Medulla oblongata (tissue), 1 donor: ENCODE measurements at regions not wholly inside any gene's neighbourhood (a gene's known extent, or its start where the extent isn't known, plus 50 kb on each side); places are given as distances from the start of the nearest gene placed in this dataset.

Source experiments
- DNase-seq: peaks from one replicate; pipeline ENCODE4 v3.0.0-alpha.2; 2015; ENCODE audit errors: extremely low spot score

DNA sequence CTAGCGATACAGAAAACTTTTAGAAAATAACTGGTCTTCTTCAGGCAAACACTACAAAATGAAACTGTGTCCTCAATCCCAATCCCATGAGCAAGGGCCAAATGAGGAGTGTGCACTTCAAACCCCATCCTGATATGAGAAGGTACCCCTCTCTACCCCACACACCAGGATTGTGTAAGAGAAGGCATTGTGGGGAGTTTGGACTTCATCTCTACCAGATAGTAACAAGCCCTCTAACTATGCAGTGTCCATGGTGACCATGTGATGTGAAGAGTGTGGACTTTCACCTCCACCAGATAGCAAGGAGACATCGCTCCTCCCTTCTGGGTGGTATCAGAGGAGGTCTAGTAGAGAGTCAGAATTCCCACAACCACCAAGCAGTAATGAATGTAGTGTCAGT, 769.3 kb downstream of the MECOM start:
- no peak for DNase-seq

DNA sequence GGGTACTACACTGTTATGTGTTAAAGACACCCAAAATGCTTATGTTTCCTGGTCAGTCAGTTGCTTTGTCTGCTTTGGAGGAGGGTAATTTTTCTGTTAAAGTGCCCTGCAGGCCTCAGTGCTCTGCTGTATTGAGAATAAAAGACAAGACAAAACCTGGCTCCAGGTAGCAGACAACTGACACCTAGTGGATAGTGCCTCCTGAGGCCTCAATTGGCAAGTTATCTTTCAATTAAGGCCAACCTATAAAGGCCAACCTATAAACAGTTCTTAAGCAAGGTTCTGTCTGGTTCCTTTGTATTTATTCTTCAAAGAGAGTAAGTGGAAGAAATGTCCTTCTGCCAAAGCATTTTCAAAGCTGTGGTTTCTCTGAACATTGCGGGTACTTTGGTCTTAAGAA, 773.8 kb downstream of the MECOM start:
- DNase-seq: no peak

DNA sequence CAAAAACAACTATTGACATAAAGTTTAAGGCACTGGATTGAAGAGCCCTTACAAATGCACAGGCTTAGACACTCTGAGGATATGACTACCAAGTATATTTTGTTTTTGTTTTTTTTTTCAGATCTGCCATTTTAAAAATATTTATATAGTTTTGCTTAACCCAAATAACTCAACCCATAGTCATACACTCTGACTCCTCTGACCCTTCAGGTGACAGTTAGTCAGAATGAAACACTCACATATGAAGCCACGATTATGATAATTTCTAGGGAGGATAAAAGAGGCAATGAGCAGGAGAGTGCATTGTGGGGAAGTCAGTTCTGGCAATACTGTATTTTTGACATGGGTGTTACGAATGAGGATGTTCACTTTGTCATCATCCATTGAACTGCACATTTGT, 774.7 kb downstream of the MECOM start:
- DNase-seq: no peak

DNA sequence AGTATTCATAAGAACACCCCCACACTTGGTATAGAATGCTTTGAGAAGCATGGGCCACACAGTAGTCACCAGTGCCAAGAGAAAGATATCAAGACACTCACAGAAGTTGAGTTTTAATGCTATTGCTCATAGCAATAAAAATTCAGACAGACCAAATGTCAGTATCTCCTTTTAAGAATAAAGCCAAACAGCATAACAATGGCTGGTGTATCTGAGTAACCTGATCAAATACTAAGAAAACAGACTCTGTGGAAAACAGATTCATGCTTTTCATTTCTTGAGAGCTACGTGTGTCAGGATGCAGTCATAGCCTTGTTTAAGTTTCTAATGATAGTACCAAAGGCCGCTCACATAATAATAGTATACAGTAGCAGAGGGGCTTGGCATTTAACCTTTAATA, 778.5 kb downstream of the MECOM start:
- no peak for DNase-seq

DNA sequence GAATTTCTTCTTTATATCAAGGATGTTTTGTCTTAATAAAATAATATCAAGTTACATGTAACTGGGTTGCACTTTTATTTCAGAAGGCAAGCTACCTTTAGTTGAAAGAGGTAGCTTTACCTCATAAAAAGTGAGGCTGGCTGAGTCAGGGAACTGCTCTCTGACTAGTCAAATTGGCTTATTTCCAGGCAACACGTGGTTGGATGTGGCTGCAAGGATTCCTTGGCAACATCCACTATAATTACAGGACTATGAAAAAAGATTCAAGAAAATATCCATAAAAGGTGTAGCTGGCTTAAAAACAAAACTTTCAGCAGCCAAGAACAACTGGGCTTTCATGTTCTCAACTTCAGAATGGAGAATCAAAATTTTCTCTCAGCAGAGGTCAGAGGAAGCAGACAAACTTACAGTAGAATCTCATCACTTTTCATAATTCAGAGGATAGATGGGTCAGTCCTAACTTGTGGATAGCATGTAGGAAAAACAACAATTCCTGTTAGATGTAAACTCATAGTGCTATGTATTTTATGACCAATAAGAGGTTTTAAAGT, 779.1 kb downstream of the MECOM start:
- DNase-seq: peak; percentile 47

DNA sequence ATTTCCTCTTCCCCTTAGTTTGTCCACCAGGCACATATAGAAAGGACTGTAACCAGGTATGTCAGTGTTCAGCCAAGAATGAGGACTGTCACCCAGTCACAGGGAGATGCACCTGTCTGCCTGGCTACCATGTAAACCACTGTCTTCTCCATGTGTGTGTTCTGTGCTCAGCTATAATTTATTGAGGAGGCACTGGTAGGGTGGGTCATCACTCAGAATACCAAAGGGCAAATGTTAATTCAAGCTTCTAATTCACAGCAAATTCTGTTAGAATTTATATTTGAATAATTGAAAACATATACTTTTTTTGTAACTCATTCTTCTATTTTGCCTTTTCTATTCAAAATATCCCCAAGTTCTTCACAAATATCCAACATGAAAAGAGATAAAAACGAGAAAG, 780.4 kb downstream of the MECOM start:
- DNase-seq: no peak

DNA sequence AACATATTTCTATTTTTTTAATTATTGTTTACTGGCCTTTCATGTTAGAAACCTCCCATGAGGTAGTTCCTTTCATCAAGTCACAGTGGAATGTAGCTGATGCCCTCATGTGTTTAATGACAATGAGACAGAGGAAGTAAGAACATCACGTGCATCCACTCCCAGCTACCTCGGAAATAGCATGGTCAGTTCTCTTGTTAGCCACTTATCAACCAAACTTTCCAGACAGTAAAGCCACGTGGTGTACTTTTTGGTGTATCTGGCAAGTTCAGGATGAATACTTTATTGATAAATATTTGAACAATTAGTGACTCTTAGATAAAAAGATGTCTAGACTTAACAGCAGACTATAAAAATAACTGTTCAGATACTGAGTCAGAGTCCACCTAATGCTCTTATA, 781.7 kb downstream of the MECOM start:
- no peak for DNase-seq

DNA sequence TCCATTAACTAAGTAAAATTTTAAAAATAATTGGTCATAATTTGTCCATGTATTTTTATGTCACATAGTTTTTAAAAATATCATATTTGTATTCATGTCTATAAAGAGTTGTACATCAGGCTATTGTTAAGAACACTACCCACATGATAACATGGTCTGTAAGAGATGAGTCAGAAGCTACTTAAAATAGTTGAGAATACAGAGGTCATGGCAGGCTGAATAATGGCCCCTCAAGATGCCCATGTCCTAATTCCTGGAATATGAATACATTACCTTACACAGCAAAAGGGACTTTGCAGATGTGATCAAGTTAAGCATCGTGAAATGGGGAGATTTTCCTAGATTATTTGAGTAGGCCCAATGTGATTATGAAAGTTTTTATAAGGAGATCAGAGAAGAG, 782.9 kb upstream of the GOLIM4 start:
- no peak for DNase-seq

DNA sequence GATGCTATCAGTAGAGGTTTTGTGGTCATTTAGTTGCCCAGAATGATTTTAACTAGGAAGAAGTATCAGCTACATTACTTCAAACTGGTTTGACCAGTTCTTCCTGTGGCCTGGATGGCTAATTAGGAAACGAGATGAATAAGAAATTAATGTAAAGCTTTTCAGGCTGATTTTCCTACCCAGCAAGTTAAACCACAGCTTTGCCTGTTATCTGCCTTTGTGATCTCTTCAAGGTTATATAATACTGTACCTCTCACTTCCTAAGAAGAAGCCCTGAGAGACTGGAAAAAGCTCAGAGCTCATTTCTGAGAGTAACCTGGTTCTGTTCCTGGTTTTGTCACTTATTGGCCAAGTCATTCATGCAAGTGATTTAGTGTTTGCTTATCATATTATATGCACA, 782.2 kb upstream of the GOLIM4 start:
- no peak for DNase-seq

DNA sequence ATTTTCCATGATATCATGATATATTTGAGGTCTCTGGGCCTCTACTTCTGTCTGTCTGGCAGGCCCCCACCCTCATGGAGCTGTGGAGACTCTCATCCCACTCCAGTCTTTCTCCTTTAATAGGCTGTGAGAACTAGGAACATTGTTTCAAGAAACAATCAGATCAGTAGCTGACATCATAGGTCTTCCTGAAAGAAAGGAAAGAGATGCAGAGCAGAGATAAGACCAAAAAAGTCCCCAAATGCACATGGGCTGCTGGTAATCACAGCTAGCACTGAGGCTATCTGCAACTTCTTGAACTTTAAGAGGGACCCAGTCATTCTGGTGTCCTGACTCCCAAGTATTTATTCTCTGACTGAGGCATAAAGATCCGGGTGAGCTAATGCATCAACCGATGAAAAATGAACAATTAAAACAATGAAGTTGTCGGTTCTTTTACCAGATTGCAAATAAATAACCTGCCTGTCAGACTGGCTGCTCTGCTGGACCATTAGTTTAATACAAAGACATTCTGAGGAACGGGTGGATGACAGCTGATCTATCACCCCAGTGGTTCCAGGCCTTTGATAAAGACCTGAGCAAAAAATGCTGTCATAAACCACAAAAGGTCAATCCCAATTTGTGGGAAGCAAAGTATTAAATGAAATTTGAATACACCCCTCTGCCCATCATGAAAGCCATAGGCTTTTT, 780.8 kb upstream of the GOLIM4 start:
- no peak for DNase-seq

DNA sequence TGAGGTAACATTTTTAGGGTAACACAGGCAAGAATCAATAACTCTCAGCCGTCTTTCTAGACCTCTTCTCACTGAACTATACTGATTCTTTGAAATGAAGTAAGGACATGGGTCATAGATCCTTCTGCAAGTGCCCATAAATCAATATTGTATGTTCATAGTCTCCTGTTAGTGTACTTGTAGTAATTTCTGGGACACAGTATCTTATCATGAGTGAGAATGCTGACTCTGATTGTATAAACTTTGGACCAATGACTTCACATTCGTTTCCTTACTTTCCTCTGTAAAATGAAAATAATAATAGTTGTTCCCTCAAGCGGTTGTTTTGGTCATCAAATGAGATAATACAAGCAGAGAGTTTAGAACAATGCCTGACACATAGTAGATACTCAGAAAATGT, 777.1 kb upstream of the GOLIM4 start:
- DNase-seq: no peak

DNA sequence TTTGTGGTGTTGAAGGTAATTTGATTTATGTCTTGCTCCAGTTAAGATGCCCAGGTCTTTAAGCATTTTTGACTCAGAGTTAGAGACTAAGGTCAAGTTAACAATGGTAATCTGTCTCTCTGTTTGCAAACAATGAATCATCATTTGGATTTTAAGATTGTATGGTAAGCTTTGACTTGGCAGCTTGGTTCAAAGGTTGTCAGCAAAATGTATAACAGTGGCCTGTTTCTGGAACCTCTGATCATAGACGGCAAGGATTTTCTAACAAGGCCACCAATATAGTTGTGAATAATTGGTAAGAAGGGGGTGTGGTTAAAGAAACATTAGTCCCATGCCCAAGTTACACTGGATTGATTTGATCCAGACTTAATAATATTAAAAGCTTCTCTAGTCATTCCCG, 775.2 kb upstream of the GOLIM4 start:
- no peak for DNase-seq

DNA sequence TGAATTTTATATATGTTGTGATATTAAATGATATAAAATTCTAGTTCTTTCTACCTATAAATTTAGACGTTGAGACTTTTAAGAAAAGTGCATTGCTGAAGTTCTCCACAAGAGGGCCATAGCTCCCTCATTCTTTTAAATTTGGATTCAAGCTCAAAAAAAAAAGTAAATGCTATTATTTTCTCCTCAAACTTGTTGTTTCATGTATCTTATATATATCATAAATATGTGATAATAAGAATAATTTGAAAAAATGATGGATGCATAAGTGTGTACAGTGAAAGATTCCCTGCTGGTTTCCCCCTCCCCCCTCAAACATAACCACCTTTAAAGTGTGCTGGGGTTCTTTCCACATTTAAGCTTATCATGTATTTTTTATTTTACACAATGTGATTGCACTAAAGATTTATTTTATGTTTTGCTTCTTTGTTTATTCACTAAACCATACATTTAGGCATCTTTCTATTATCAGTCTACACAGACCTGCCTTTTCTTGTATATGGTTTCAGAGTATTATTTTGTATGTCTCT, 769.4 kb upstream of the GOLIM4 start:
- DNase-seq: peak; percentile 23

DNA sequence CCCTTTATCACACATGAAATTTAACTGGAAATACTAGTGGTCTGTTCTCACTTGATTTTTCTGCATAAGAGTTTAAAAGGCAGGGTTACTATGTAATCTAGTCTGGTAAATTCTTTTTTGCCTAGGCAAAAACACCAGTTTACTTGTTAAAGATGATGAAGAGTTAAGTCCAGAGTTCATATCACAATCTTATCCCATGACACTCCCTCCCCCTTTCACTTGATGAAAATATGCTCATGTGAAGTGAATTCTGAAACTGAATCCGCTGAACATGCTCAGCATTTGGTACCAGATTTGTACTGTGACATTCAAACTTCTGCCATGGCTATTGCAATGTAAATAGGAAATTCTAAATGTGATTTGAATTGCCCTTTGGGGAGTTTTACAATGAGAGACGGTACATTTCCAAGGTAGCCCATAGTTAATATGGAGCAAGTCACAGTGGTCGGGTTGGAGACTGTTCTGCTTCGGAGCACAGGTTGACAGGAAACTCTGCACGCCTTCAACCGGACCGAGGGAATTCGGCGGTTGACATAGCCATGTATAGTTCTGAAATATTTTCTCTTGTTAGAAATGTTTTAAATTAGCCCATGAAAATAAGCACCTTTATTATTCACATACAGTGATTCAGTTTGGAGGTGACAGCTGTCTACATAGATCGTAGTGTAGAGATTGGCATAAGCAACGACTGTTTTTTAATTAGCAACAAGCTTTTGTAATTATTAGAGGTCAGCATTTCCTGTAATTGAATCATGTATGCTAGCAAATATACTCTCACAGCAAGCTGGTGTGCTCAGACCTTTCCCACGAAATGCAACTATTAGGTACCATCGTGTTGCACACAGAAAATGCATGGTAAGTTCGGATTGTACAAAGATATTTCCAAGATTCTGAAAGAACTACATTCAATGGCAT, 768.6 kb upstream of the GOLIM4 start:
- DNase-seq: no peak

DNA sequence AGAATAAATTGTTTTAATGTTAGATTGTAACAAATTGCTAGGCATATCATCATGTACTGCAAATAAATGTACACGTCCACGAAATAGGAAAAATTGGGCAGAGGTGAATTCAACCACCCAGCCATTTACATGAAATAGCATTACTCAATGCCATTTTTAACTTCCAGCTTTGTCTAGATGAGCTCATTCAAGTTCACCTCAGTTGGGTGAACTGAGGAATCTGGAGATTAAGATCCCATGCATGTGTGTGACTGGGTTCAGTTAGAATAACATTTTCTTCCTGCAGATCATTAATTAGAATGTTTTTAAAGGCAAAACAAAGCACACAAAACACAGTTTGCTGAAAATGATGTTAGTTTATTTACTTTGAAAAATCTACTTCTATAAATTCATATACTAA, 767.8 kb upstream of the GOLIM4 start:
- DNase-seq: no peak

DNA sequence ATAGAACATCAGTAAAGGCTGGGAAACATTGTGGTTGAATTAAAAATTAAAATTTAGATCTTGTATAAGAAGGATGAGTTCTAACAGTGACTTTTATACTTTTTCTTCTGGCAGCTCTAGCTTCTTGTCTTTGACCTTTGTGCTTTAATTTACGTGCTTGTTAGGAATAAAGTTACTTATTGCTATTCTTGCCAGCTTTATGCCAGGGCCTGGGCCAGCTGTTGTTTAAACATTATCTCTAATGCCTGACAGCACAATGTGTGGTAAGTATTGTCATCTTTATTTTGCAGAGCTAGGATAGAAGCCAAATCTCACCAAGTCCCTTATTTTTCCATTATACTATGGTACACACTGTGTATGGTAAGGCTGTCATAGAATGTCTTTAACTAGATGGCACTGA, 766.7 kb upstream of the GOLIM4 start:
- DNase-seq: no peak

DNA sequence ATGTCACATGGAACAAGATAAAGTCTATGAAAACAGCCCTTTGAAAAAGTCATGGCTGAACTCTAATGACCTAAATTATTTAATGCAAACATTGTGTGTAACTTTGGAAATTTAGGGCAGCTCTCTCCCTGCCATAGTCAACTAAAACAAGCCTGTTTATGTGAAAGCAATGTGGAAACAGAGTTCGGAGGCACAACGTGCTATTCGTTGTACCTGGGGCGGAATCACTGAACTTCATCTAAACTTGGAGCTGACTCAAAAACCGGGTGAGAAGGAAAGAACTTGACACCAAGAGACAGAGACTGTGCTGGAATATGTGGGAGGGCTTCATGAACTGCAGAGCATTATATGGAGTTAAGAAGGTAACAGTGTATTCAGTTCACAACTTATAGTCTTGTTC, 764.9 kb upstream of the GOLIM4 start:
- no peak for DNase-seq

DNA sequence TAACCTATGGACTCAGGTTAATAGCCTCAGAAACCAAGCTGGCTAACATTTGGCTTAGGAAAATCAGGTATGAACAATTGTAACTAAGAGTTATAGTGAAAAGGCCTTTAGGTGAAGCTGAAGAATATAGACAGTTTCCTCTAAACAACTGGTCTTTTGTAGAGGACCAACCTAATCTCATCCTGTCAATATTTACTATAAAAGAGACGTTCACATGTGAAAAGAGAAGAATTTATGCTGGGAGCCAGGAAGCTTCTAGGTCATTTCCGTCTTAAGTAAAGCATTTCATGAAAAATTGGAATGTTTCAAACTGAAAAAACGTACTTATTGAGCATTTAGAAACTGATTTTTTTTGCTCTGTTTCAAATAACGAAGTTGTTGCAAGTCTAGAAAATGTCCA, 764.3 kb upstream of the GOLIM4 start:
- DNase-seq: no peak

DNA sequence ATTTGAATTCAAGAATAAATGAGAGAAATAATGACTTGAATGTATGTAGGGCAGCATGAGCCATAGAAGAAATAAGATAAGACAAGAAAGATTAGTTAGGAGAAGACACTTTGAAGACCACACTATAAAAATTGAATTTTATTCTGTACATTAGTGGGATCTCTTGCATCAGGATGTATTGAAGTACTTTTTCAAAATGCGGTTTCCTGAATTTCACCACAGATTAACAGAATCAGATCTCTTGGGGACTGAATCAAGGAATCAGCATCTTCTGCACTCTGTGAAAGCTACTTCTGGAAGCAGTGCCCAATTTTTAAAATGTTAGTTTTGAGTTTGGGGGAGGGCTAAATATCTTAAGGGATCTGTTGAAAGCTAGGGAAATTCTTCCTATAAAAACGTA, 763.9 kb upstream of the GOLIM4 start:
- no peak for DNase-seq

DNA sequence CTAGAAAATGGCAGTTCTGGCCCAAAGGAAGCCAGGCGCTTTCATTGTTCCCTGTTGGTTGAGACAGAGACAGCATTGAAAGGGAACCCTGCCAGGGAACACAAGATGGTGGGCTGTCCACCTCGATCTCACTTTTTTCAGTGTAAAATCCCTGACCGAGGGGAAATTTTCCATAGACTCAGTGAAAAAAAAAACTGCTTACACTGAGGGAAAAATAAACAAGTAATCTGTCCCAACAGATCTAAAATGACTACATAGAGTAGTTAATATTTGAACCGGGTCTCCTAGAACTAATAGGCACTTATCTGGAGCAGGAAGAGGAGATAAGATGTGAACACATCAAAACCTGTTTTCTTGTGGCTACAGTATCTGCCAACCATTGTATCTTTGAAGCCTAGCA, 763.4 kb upstream of the GOLIM4 start:
- no peak for DNase-seq

DNA sequence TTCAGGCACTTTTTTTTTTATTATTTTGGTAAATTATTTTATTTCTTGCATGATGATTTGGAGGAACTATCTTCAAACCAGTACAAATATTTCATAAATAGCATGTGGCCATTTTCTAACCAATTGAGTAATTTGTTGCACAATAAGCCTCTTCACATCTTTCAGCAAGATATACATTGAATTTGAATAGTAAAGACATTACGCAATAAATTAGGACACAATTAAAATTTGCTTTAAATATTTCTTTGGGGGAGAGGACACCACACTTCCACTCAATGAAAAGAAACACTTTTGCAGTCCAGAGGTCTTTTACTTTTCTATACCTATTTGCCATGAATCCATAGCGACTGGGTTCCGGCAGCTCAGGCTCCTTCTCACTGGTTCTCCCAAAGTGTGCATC, 762.6 kb upstream of the GOLIM4 start:
- no peak for DNase-seq

DNA sequence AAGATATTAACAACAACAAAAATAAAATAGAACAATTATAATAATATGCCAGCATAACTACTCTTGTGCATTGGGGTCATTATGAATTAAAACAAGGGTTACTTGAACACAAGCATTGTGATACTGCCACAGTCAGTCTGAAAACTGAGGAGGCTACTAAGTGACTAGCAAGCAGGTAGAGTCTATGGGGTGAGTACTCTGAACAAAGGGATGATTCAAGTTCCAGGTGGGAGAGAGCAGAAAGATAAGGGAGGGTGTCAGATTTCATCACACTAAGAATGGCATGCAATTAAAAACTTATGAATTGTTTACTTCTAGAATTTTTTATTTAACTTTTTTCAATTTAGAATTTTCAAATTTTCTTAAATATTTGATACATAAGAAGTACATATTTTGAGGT, 754.4 kb upstream of the GOLIM4 start:
- no peak for DNase-seq
